Ovary (tissue), 7 donors: ENCODE measurements at regions not wholly inside any gene's neighbourhood (a gene's known extent, or its start where the extent isn't known, plus 50 kb on each side); places are given as distances from the start of the nearest gene placed in this dataset.

ENCODE experiments used
- DNase-seq, 5 donors: peaks; one replicate each; pipeline ENCODE4 v3.0.0-alpha.2; 2019 to 2020
- H3K27ac ChIP-seq, 2 donors: fragments of 200-600 bp; one replicate each; pipeline versions ENCODE4 v1.5.1 to v1.8.0; 2019 to 2022
- H3K27me3 ChIP-seq: fragments of 200-600 bp; one replicate; pipeline ENCODE4 v1.8.0; 2022
- H3K36me3 ChIP-seq: fragments of 200-600 bp; sonication (generic); one replicate; pipeline ENCODE4 v1.5.1; 2019
- H3K4me1 ChIP-seq: one replicate; pipeline ENCODE4 v1.8.1; 2013; ENCODE audit warnings: mild to moderate bottlenecking, moderate library complexity; ENCODE audit not compliant: insufficient read depth
- H3K4me3 ChIP-seq: fragments of 200-600 bp; sonication (generic); one replicate; pipeline ENCODE4 v1.5.1; 2017
- H3K9me3 ChIP-seq, 2 donors: fragments of 200-600 bp in 1 of 2; sonication (generic) in 1 of 2; one replicate each; pipeline versions ENCODE4 v1.5.1 to v1.8.1; 2013 to 2019; ENCODE audit warnings: mild to moderate bottlenecking in 1 of 2, moderate library complexity in 1 of 2
- EP300 ChIP-seq: sonication (generic); formaldehyde crosslinking; IDR thresholded peaks from one replicate; pipeline ENCODE4 v1.6.1; 2017; ENCODE audit warnings: antibody characterized with exemption
- POLR2A ChIP-seq: fragments of 450-650 bp; IDR thresholded peaks from one replicate; pipeline ENCODE4 v1.6.1; 2017; ENCODE audit warnings: antibody characterized with exemption, mild to moderate bottlenecking, moderate library complexity
- WGBS, 3 donors: extraction: QIAGEN DNeasy Blood & Tissue Kit in 1 of 3; methylation state at CpG; one replicate each; pipeline versions ENCODE4 v1.1.5 to v1.1.7; 2013 to 2017; 5-methylcytosine and 5-hydroxymethylcytosine counted together
- intact Hi-C, 4 donors: fragments of 100-400 bp; cut with DNase I; formaldehyde crosslinking; loops; one replicate each; pipeline versions ENCODE4 v1.11.0 to v1.15.1; 2022 to 2023
- TF ChIP-seq, protein P1 (sequence below), 3 donors: fragments of 450-650 bp in 2 of 3; fragments of 200-600 bp in 1 of 3; IDR thresholded peaks; one replicate each; pipeline versions ENCODE4 v1.5.1 to v1.8.0; 2016 to 2022; ENCODE audit warnings: antibody characterized with exemption in 3 of 3, mild to moderate bottlenecking in 1 of 3
- donor health status: DM: no; HTN: no; CAD: no; lungs with moderate emphysema.
- donor health status: DM: no; HTN: no; CAD: no.
- donor health status: Bipolar disorder and iron deficiency.
- donor health status: DM: no; HTN: no; CAD: no.
- donor health status: DM: yes; HTN: yes; CAD: no.

GRCh38 chr4:107115185-107115847 lies 79.2 kb upstream of the DKK2 start:
- Histone ChIP-seq H3K36me3 (no peaks in the 10 kb centered on the region), H3K27me3 (no peaks in the 10 kb centered on the region), H3K4me1 (no peaks in the 10 kb centered on the region), H3K4me3 (no peak overlapping the region), H3K9me3 (no peaks in the 10 kb centered on the region), H3K27ac (no peak overlapping the region)
- no peak for DNase-seq
- TF ChIP-seq POLR2A (no peak), EP300 (no peak)
- TF ChIP-seq, protein P1, sequence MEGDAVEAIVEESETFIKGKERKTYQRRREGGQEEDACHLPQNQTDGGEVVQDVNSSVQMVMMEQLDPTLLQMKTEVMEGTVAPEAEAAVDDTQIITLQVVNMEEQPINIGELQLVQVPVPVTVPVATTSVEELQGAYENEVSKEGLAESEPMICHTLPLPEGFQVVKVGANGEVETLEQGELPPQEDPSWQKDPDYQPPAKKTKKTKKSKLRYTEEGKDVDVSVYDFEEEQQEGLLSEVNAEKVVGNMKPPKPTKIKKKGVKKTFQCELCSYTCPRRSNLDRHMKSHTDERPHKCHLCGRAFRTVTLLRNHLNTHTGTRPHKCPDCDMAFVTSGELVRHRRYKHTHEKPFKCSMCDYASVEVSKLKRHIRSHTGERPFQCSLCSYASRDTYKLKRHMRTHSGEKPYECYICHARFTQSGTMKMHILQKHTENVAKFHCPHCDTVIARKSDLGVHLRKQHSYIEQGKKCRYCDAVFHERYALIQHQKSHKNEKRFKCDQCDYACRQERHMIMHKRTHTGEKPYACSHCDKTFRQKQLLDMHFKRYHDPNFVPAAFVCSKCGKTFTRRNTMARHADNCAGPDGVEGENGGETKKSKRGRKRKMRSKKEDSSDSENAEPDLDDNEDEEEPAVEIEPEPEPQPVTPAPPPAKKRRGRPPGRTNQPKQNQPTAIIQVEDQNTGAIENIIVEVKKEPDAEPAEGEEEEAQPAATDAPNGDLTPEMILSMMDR (IDR thresholded peaks at IDR 0.05) = no peak
- intact Hi-C loops = loop anchor here in 1 of 4 donors (5.0 kb wide), 1 partner anchor 463 kb away; no protein-coding TSS in a partner anchor
- WGBS, 3 donors = 83 to 87% (median 83%) methylated on average over 5 of the region's 5 CpGs

DNA sequence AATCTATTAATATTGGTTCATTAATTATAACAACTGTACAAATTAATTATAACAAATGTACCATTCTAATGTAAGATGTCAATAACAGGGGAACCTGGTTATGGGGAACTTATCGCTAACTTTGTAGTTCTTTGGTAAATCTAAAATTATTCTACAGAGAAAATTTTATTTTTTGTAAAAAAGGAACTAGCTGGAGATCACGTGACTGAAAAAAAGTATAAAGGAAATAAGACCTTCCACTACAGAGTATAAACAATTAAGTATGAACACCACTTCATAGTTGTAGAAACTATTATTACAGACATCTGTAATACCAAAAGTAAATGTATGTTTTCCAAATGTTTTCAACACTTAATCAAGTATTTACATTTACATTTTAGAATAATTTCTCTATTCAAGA lies 77.9 kb upstream of the DKK2 start:
- no peaks in the 10 kb centered on the region for H3K9me3 ChIP-seq
- no peaks in the 10 kb centered on the region for H3K4me1 ChIP-seq
- no peaks in the 10 kb centered on the region for H3K27me3 ChIP-seq
- no peaks in the 10 kb centered on the region for H3K36me3 ChIP-seq
- intact Hi-C loops = no loop called here
- TF ChIP-seq, protein P1 (IDR thresholded peaks at IDR 0.05) = no peak
- TF ChIP-seq POLR2A = no peak
- TF ChIP-seq EP300 = no peak
- no peak overlapping the region for H3K4me3 ChIP-seq
- 83 to 92% (median 86%) methylated on average over 2 of the region's 2 CpGs for WGBS, 3 donors
- no peak overlapping the region for H3K27ac ChIP-seq
- no peak for DNase-seq

DNA sequence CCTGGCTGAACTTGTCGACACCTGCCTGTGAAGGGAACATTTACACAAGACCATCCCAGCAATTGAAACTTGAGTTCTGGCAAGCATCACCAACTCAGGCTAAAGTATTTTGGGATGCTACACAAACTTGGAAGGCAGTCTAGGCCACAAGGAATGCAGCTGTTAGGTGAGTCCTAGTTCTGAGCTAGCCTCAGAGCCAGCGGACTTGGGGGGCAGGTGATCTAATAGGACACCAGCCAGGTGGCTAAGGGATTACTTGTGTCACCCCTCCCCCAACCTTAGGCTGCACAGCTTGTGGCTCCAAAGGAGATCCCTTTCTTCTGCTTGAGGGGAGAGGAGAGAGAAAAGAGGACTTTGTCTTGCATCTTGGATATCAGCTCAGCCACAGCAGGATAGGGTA lies 62.3 kb upstream of the DKK2 start:
- 82 to 90% (median 88%) methylated on average over 2 of the region's 2 CpGs for WGBS, 3 donors
- Histone ChIP-seq H3K27ac (no peak overlapping the region), H3K9me3 (no peaks in the 10 kb centered on the region), H3K4me3 (no peak overlapping the region), H3K27me3 (no peaks in the 10 kb centered on the region), H3K36me3 (no peaks in the 10 kb centered on the region), H3K4me1 (no peaks in the 10 kb centered on the region)
- intact Hi-C loops = no loop called here
- no peak for DNase-seq
- no peak for TF ChIP-seq EP300
- TF ChIP-seq, protein P1 (IDR thresholded peaks at IDR 0.05) = no peak
- TF ChIP-seq POLR2A = no peak

- no peaks in the 10 kb centered on the region for H3K9me3 ChIP-seq
- TF ChIP-seq POLR2A (no peak), EP300 (no peak)
- TF ChIP-seq, protein P1 (IDR thresholded peaks at IDR 0.05) = no peak
- no peak overlapping the region for H3K27ac ChIP-seq
- no peaks in the 10 kb centered on the region for H3K4me1 ChIP-seq
- no peaks in the 10 kb centered on the region for H3K36me3 ChIP-seq
- no peaks in the 10 kb centered on the region for H3K27me3 ChIP-seq
- H3K4me3 ChIP-seq = no peak overlapping the region
- 82 to 88% (median 84%) methylated on average over 3 of the region's 3 CpGs for WGBS, 3 donors
- no peak for DNase-seq
- intact Hi-C loops = no loop called here
Observed at GRCh38 chr4:107094976-107095375, 58.9 kb upstream of the DKK2 start.
